NCI-H2171 treated with DMSO at 0.1 percent for 48 hours (cell line): ENCODE measurements at regions not wholly inside any gene's neighbourhood (a gene's known extent, or its start where the extent isn't known, plus 50 kb on each side); places are given as distances from the start of the nearest gene placed in this dataset.
"Not testable (repeated sequence)": the region's sequence is repeated elsewhere in the genome, so short reads cannot be mapped to it uniquely, and the experiment has no call there.

Experiments used
- DNase-seq: peaks from one replicate; lab custom pipeline; 2025; lab: John Stamatoyannopoulos, UW

- no peak for DNase-seq
These were observed 128.0 kb downstream of the BARX2 start for GRCh38 chr11:129503646-129504045.

GRCh38 chr11:129505266-129505665 lies 129.6 kb downstream of the BARX2 start:
- no peak for DNase-seq

- DNase-seq = no peak
These were observed 132.5 kb downstream of the BARX2 start for GRCh38 chr11:129508163-129508562.

GRCh38 chr11:129528296-129528695 lies 152.6 kb downstream of the BARX2 start:
- DNase-seq = no peak

- DNase-seq = no peak
These were observed 154.7 kb downstream of the BARX2 start for GRCh38 chr11:129530154-129530895.

GRCh38 chr11:129533395-129533794 lies 157.7 kb downstream of the BARX2 start:
- DNase-seq = no peak

- no peak for DNase-seq
These were observed 160.7 kb downstream of the BARX2 start for GRCh38 chr11:129536338-129536737.

GRCh38 chr11:129538323-129538722 lies 162.7 kb downstream of the BARX2 start:
- no peak for DNase-seq

- DNase-seq = no peak
These were observed 168.1 kb downstream of the BARX2 start for GRCh38 chr11:129543515-129544290.

- no peak for DNase-seq
These were observed 169.0 kb downstream of the BARX2 start for GRCh38 chr11:129544691-129545090.

GRCh38 chr11:129546266-129546665 lies 170.6 kb downstream of the BARX2 start:
- DNase-seq = no peak

GRCh38 chr11:129557421-129557820 lies 181.8 kb downstream of the BARX2 start:
- DNase-seq = no peak

- DNase-seq = no peak
These were observed 193.4 kb downstream of the BARX2 start for GRCh38 chr11:129569007-129569406.

- DNase-seq = not testable (repeated sequence)
These were observed 197.0 kb downstream of the BARX2 start for GRCh38 chr11:129572667-129573066.

- no peak for DNase-seq
These were observed 197.5 kb downstream of the BARX2 start for GRCh38 chr11:129573161-129573560.

- DNase-seq = no peak
These were observed 198.8 kb downstream of the BARX2 start for GRCh38 chr11:129574431-129574830.

- no peak for DNase-seq
These were observed 201.0 kb downstream of the BARX2 start for GRCh38 chr11:129576652-129577051.

- DNase-seq = no peak
These were observed 202.4 kb downstream of the BARX2 start for GRCh38 chr11:129578006-129578405.

GRCh38 chr11:129580278-129580677 lies 204.6 kb downstream of the BARX2 start:
- DNase-seq = no peak

- no peak for DNase-seq
These were observed 208.7 kb downstream of the BARX2 start for GRCh38 chr11:129584316-129584715.

GRCh38 chr11:129589190-129589860 lies 213.7 kb downstream of the BARX2 start:
- no peak for DNase-seq

- DNase-seq = no peak
These were observed 214.5 kb downstream of the BARX2 start for GRCh38 chr11:129590030-129590752.
